ENCODE measurements at regions not wholly inside any gene's neighbourhood (a gene's known extent, or its start where the extent isn't known, plus 50 kb on each side); places are given as distances from the start of the nearest gene placed in this dataset.

DNA sequence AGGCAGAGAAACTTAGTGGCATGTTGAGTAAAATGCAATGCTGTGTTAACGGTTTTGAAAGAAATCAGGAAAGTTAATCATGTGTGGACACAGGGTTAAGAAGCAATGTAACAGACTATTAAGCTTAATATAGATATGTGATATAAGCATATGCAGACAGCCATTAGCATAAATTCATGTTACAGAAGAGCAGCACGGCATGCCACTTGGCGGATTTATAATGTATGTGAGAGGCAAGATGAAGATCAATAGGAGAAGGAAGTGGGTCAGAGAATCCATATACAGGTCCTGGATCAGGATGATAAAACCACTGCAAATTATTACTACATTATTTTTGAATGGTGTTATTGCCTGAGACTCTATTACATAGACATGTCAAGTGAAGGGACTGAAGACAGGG lies 694.3 kb downstream of the MCTP2 start:
- Histone ChIP-seq H2AFZ (ENCODE audit: low read depth) (no peak overlapping the region), H3K4me3 (ENCODE audit: low read depth in 2 of 2, low read length in 1 of 2) (no peak overlapping the region)
- CTCF ChIA-PET = no interaction called here

GRCh38 chr15:94927003-94927402 lies 695.6 kb downstream of the MCTP2 start:
- Histone ChIP-seq H4K20me1 (ENCODE audit: insufficient read depth) (no peaks in the 10 kb centered on the region), H3K9me2 (no peaks in the 10 kb centered on the region), H3K4me2 (no peak overlapping the region), H3K27ac (ENCODE audit: low read depth in 2 of 2, low read length in 1 of 2) (no peak overlapping the region), H3K4me1 (ENCODE audit: control insufficient read depth in 1 of 2, insufficient read depth in 2 of 2, low read depth in 1 of 2, low read length in 1 of 2) (no peaks in the 10 kb centered on the region), H3K36me3 (replicated peaks in 1 of 2; ENCODE audit: control insufficient read depth in 1 of 2, insufficient read depth in 2 of 2, low read length in 1 of 2) (no peaks in the 10 kb centered on the region), H3K9ac (no peak overlapping the region), H3K27me3 (ENCODE audit: insufficient read depth) (no peaks in the 10 kb centered on the region), H2AFZ (ENCODE audit: low read depth) (no peak overlapping the region), H3K79me2 (ENCODE audit: insufficient read depth) (no peaks in the 10 kb centered on the region), H3K9me3 (no peaks in the 10 kb centered on the region), H3K4me3 (ENCODE audit: low read depth in 2 of 2, low read length in 1 of 2) (no peak overlapping the region), H3F3A (replicated peaks; ENCODE audit: insufficient read depth) (no peaks in the 10 kb centered on the region)
- TF ChIP-seq GATA2 (CRISPR knock-in tag; IDR thresholded peaks at IDR 0.05) (no peak), PBX3 (IDR thresholded peaks at IDR 0.05) (no peak), RFX5 (IDR thresholded peaks at IDR 0.05; ENCODE audit: low read length) (no peak), RCOR1 (IDR thresholded peaks at IDR 0.05; ENCODE audit: low read length) (no peak), GABPA (IDR thresholded peaks at IDR 0.05; ENCODE audit: low read depth) (no peak), TAF1 (IDR thresholded peaks at IDR 0.05; ENCODE audit: borderline replicate concordance, low read depth, low read length) (no peak), JUND (IDR thresholded peaks at IDR 0.05) (no peak), YY1 (IDR thresholded peaks at IDR 0.05; ENCODE audit: low read depth) (no peak), SIN3A (IDR thresholded peaks at IDR 0.05; ENCODE audit: borderline replicate concordance, low read depth, low read length) (no peak)
- TF ChIP-seq, protein P1, sequence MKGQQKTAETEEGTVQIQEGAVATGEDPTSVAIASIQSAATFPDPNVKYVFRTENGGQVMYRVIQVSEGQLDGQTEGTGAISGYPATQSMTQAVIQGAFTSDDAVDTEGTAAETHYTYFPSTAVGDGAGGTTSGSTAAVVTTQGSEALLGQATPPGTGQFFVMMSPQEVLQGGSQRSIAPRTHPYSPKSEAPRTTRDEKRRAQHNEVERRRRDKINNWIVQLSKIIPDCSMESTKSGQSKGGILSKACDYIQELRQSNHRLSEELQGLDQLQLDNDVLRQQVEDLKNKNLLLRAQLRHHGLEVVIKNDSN (IDR thresholded peaks at IDR 0.05; ENCODE audit: borderline replicate concordance, low read depth) = no peak
- TF ChIP-seq, protein P2, sequence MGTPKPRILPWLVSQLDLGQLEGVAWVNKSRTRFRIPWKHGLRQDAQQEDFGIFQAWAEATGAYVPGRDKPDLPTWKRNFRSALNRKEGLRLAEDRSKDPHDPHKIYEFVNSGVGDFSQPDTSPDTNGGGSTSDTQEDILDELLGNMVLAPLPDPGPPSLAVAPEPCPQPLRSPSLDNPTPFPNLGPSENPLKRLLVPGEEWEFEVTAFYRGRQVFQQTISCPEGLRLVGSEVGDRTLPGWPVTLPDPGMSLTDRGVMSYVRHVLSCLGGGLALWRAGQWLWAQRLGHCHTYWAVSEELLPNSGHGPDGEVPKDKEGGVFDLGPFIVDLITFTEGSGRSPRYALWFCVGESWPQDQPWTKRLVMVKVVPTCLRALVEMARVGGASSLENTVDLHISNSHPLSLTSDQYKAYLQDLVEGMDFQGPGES (IDR thresholded peaks at IDR 0.05; ENCODE audit: low read depth, low read length) = no peak
- no peak for DNase-seq
- CTCF ChIA-PET = interaction anchor here (0.9 kb wide), 1 partner anchor 13 kb away, joined by 3 read pairs; no protein-coding TSS in a partner anchor
- WGBS (ENCODE audit: low lambda C conversion rate) = 8% methylated on average over 3 of the region's 3 CpGs
- POLR2A ChIA-PET = no interaction called here

More for the DNA sequence above, 694.3 kb downstream of the MCTP2 start:
- Histone ChIP-seq H3K9me3 (no peaks in the 10 kb centered on the region), H3K4me1 (ENCODE audit: control insufficient read depth in 1 of 2, insufficient read depth in 2 of 2, low read depth in 1 of 2, low read length in 1 of 2) (no peaks in the 10 kb centered on the region), H3K9ac (no peak overlapping the region), H3K9me2 (no peaks in the 10 kb centered on the region), H3K27me3 (ENCODE audit: insufficient read depth) (no peaks in the 10 kb centered on the region), H3K79me2 (ENCODE audit: insufficient read depth) (no peaks in the 10 kb centered on the region), H3K27ac (ENCODE audit: low read depth in 2 of 2, low read length in 1 of 2) (no peak overlapping the region), H3F3A (replicated peaks; ENCODE audit: insufficient read depth) (no peaks in the 10 kb centered on the region), H3K36me3 (replicated peaks in 1 of 2; ENCODE audit: control insufficient read depth in 1 of 2, insufficient read depth in 2 of 2, low read length in 1 of 2) (no peaks in the 10 kb centered on the region), H4K20me1 (ENCODE audit: insufficient read depth) (no peaks in the 10 kb centered on the region), H3K4me2 (no peak overlapping the region)
- POLR2A ChIA-PET = no interaction called here
- DNase-seq = no peak
- WGBS (ENCODE audit: low lambda C conversion rate) = 11% methylated on average over 3 of the region's 3 CpGs
- no peak for TF ChIP-seq NFIC (IDR thresholded peaks at IDR 0.05; ENCODE audit: borderline replicate concordance)
- TF ChIP-seq RFX5 (IDR thresholded peaks at IDR 0.05; ENCODE audit: low read length) = no peak
- TF ChIP-seq CTCF (IDR thresholded peaks at IDR 0.05) = no peak
- no peak for TF ChIP-seq EP300 (IDR thresholded peaks at IDR 0.05; ENCODE audit: borderline replicate concordance in 1 of 2, low read depth in 1 of 2, low read length in 1 of 2)
- TF ChIP-seq RXRA (IDR thresholded peaks at IDR 0.05; ENCODE audit: borderline replicate concordance, low read depth) = no peak
- TF ChIP-seq EZH2phosphoT487 (IDR thresholded peaks at IDR 0.05; ENCODE audit: borderline replicate concordance, low read depth) = no peak
- TF ChIP-seq POLR2AphosphoS5 (IDR thresholded peaks at IDR 0.05; ENCODE audit: low read depth, low read length) = no peak
- no peak for TF ChIP-seq USF2 (IDR thresholded peaks at IDR 0.05; ENCODE audit: borderline replicate concordance, low read depth, low read length)
- no peak for TF ChIP-seq JUND (IDR thresholded peaks at IDR 0.05)
- no peak for TF ChIP-seq MEF2A (IDR thresholded peaks at IDR 0.05; ENCODE audit: borderline replicate concordance, low read depth)
- no peak for TF ChIP-seq CHD2 (IDR thresholded peaks at IDR 0.05; ENCODE audit: low read length, partially characterized antibody)
- no peak for TF ChIP-seq GATA2 (CRISPR knock-in tag; IDR thresholded peaks at IDR 0.05)
- TF ChIP-seq NRF1 (IDR thresholded peaks at IDR 0.05; ENCODE audit: low read depth, low read length) = no peak
- TF ChIP-seq GABPA (IDR thresholded peaks at IDR 0.05; ENCODE audit: low read depth) = no peak
- TF ChIP-seq SIN3A (IDR thresholded peaks at IDR 0.05; ENCODE audit: borderline replicate concordance, low read depth, low read length) = no peak
- no peak for TF ChIP-seq FOXM1 (IDR thresholded peaks at IDR 0.05; ENCODE audit: low read depth)
